ENCODE measurements at regions not wholly inside any gene's neighbourhood (a gene's known extent, or its start where the extent isn't known, plus 50 kb on each side); places are given as distances from the start of the nearest gene placed in this dataset.

DNA sequence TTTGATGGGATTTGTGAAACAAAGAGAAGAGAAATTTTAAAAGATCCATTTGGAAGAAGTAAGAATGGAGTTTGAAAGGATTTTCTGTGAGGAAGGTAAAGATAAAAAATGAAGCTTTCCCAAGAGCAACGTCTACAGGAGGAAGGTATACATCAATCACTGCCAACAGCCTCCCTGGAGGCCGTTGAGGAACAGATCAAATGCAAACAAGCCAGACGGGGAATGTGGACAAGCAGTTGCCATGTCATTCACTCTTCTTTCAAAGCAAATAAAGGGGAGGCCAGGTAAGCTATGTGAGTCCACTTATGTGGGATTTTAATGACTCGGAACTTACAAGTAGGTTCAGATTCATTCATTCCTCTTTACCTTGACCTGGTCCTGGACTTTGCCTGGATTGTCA lies 1020.5 kb upstream of the AGA start:
- H3K9me3 Mint-ChIP-seq (ENCODE audit: unreplicated experiment): no peaks in the 10 kb centered on the region
- H3K36me3 Mint-ChIP-seq (ENCODE audit: low read depth, unreplicated experiment): no peaks in the 10 kb centered on the region
- no peaks in the 10 kb centered on the region for H3K27me3 Mint-ChIP-seq (ENCODE audit: unreplicated experiment)
- H3K4me3 Mint-ChIP-seq (ENCODE audit: unreplicated experiment): no peak overlapping the region
- H3K27ac Mint-ChIP-seq (ENCODE audit: unreplicated experiment): no peak overlapping the region
- TF ChIP-seq, protein P1, sequence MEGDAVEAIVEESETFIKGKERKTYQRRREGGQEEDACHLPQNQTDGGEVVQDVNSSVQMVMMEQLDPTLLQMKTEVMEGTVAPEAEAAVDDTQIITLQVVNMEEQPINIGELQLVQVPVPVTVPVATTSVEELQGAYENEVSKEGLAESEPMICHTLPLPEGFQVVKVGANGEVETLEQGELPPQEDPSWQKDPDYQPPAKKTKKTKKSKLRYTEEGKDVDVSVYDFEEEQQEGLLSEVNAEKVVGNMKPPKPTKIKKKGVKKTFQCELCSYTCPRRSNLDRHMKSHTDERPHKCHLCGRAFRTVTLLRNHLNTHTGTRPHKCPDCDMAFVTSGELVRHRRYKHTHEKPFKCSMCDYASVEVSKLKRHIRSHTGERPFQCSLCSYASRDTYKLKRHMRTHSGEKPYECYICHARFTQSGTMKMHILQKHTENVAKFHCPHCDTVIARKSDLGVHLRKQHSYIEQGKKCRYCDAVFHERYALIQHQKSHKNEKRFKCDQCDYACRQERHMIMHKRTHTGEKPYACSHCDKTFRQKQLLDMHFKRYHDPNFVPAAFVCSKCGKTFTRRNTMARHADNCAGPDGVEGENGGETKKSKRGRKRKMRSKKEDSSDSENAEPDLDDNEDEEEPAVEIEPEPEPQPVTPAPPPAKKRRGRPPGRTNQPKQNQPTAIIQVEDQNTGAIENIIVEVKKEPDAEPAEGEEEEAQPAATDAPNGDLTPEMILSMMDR (IDR thresholded peaks at IDR 0.05; ENCODE audit: unreplicated experiment): no peak
- DNase-seq (ENCODE audit: low spot score): no peak
- H3K4me1 Mint-ChIP-seq (ENCODE audit: unreplicated experiment): no peaks in the 10 kb centered on the region

DNA sequence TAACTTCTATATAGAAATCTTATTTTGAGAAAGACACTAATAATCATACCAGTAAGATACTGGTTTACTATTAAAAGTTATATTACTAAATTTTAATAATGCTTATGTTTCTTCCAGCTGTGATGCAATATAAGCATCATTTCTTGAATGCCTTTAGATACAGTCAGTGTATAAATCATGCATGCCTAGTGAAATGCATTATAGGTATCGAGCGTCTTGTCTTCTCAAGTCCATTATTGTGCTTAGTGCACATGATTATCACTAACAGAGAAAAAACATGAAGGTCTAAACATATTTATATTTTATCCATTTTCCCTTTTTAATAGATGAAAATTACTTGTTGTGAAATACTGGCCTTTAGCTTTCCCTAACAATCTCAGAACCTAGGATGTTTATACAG lies 1021.5 kb upstream of the AGA start:
- H3K27me3 Mint-ChIP-seq (ENCODE audit: unreplicated experiment): no peaks in the 10 kb centered on the region
- no peaks in the 10 kb centered on the region for H3K9me3 Mint-ChIP-seq (ENCODE audit: unreplicated experiment)
- DNase-seq (ENCODE audit: low spot score): no peak
- H3K4me3 Mint-ChIP-seq (ENCODE audit: unreplicated experiment): no peak overlapping the region
- H3K27ac Mint-ChIP-seq (ENCODE audit: unreplicated experiment): no peak overlapping the region
- H3K36me3 Mint-ChIP-seq (ENCODE audit: low read depth, unreplicated experiment): no peaks in the 10 kb centered on the region
- TF ChIP-seq, protein P1 (IDR thresholded peaks at IDR 0.05; ENCODE audit: unreplicated experiment): no peak
- no peaks in the 10 kb centered on the region for H3K4me1 Mint-ChIP-seq (ENCODE audit: unreplicated experiment)

DNA sequence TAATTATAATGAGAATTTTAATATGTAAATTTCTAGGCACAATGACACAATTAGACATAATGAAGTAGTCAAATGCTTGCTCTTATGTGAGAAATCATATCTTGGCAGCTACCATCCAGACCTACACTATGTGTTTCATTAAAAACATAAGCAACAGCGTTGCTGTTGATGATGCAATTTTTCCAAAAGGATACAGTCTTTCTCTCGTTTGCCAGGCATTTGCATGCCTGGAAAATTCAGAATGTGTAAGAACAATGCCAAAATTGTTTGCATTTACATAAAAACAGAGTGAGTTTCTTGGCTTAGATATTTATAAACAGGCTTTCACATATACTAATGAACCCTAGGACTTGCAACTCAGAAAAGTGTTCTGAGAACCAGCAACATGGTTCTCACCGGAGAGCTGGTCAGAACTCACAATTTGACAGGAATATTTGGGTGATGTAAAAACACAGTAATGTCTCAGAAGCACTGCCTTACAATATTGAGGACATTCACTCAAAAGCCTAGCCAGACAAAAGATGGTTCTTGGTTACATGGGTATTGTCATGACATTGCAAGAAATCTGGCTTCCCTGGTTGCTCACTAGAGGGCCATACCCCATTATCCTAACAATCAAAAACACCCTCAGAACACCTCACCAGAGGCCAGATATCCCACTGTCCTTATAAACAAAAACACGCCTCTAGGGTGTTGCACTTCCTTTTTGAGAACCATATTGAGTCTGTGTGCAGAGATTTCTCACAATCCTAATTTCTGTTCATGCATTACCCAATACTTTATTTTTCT lies 1029.0 kb upstream of the AGA start:
- Mint-ChIP-seq H3K27me3 (ENCODE audit: unreplicated experiment) (no peaks in the 10 kb centered on the region), H3K27ac (ENCODE audit: unreplicated experiment) (no peak overlapping the region)

DNA sequence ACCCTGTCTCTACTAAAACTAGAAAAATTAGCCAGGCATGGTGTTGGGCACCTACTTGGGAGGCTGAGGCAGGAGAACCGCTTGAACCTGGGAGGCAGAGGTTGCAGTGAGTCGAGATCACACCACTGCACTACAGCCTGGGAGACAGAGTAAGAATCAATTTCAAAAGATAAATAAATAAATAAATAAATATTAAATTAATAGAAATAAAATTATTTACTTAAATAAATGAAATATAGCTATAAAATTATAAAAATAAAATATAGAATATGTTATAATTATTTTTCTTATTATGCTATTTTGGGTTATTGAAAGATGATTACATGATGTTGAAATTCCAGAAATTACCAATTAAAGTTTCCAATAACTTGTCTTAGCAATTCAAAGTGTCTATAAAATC lies 1029.8 kb upstream of the AGA start:
- Mint-ChIP-seq H3K27ac (ENCODE audit: unreplicated experiment) (no peak overlapping the region), H3K4me3 (ENCODE audit: unreplicated experiment) (no peak overlapping the region), H3K27me3 (ENCODE audit: unreplicated experiment) (no peaks in the 10 kb centered on the region), H3K4me1 (ENCODE audit: unreplicated experiment) (no peaks in the 10 kb centered on the region), H3K36me3 (ENCODE audit: low read depth, unreplicated experiment) (no peaks in the 10 kb centered on the region), H3K9me3 (ENCODE audit: unreplicated experiment) (no peaks in the 10 kb centered on the region)
- TF ChIP-seq, protein P1 (IDR thresholded peaks at IDR 0.05; ENCODE audit: unreplicated experiment): no peak
- no peak for DNase-seq (ENCODE audit: low spot score)

More for the DNA sequence above, 1029.0 kb upstream of the AGA start:
- no peaks in the 10 kb centered on the region for H3K4me1 Mint-ChIP-seq (ENCODE audit: unreplicated experiment)
- TF ChIP-seq, protein P1 (IDR thresholded peaks at IDR 0.05; ENCODE audit: unreplicated experiment): no peak
- no peak overlapping the region for H3K4me3 Mint-ChIP-seq (ENCODE audit: unreplicated experiment)
- H3K9me3 Mint-ChIP-seq (ENCODE audit: unreplicated experiment): no peaks in the 10 kb centered on the region
- no peaks in the 10 kb centered on the region for H3K36me3 Mint-ChIP-seq (ENCODE audit: low read depth, unreplicated experiment)
- DNase-seq (ENCODE audit: low spot score): no peak

DNA sequence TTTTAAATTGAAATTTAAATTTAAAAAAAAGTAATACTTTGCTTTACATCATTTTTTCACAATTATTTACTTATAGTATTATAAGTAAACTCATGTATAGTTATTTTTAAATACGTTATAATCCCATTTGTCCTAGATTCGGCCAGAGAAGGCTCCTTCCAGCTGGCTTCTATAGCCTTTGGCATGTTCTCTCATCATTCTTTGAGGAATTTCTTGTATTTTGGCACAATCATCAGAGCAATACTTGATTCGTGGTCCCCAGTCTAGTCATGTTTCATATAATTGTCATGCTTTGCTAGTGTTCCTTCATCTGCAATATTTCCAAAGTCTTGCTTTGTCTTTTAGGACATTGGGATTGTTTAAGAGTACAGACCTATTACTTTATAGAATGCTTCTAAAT lies 1037.9 kb upstream of the AGA start:
- no peaks in the 10 kb centered on the region for H3K9me3 Mint-ChIP-seq (ENCODE audit: unreplicated experiment)
- TF ChIP-seq, protein P1 (IDR thresholded peaks at IDR 0.05; ENCODE audit: unreplicated experiment): no peak
- no peaks in the 10 kb centered on the region for H3K27me3 Mint-ChIP-seq (ENCODE audit: unreplicated experiment)
- DNase-seq (ENCODE audit: low spot score): no peak
- H3K36me3 Mint-ChIP-seq (ENCODE audit: low read depth, unreplicated experiment): no peaks in the 10 kb centered on the region
- no peak overlapping the region for H3K27ac Mint-ChIP-seq (ENCODE audit: unreplicated experiment)
- no peaks in the 10 kb centered on the region for H3K4me1 Mint-ChIP-seq (ENCODE audit: unreplicated experiment)
- H3K4me3 Mint-ChIP-seq (ENCODE audit: unreplicated experiment): no peak overlapping the region

Measured in endothelial cell (in vitro differentiated cells).